SK-N-SH (cell line): ENCODE measurements at regions not wholly inside any gene's neighbourhood (a gene's known extent, or its start where the extent isn't known, plus 50 kb on each side); places are given as distances from the start of the nearest gene placed in this dataset.

ENCODE experiments used
- MXI1 ChIP-seq: IDR thresholded peaks from 2 replicates; pipeline ENCODE4 v1.6.1; 2012; ENCODE audit warnings: mild to moderate bottlenecking, low read depth, low read length, improper control_type of control experiment
- RAD21 ChIP-seq: IDR thresholded peaks from 2 replicates; pipeline ENCODE4 v1.6.1; 2012; ENCODE audit warnings: mild to moderate bottlenecking, low read length
- TF ChIP-seq, protein P1 (sequence below): fragments of 200-600 bp; sonication (generic); IDR thresholded peaks from 2 replicates; pipeline ENCODE4 v1.6.1; 2017; ENCODE audit warnings: antibody characterized with exemption, mild to moderate bottlenecking, moderate library complexity

DNA sequence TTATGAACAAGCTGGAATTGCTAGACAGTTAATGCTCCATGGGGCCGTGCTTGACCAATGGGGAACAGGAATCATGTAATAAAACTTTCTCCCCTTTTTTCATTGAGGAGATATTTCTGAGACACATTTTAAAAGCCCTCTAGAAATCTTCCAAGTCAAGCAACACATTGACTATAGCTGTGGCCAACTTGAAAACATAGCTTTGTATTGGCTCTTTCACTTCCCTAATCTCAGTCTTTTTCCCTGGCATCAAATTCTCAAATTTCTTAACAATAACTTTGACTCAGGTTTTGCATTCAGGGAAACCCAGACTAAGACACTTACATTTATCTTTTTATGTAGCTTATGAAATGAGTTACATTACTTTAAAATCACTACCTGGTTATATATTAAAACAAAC lies 947.1 kb upstream of the MBL2 start:
- TF ChIP-seq RAD21 (no peak), MXI1 (no peak)
- TF ChIP-seq, protein P1, sequence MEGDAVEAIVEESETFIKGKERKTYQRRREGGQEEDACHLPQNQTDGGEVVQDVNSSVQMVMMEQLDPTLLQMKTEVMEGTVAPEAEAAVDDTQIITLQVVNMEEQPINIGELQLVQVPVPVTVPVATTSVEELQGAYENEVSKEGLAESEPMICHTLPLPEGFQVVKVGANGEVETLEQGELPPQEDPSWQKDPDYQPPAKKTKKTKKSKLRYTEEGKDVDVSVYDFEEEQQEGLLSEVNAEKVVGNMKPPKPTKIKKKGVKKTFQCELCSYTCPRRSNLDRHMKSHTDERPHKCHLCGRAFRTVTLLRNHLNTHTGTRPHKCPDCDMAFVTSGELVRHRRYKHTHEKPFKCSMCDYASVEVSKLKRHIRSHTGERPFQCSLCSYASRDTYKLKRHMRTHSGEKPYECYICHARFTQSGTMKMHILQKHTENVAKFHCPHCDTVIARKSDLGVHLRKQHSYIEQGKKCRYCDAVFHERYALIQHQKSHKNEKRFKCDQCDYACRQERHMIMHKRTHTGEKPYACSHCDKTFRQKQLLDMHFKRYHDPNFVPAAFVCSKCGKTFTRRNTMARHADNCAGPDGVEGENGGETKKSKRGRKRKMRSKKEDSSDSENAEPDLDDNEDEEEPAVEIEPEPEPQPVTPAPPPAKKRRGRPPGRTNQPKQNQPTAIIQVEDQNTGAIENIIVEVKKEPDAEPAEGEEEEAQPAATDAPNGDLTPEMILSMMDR: no peak
